Panc1 (cell line): ENCODE measurements at regions not wholly inside any gene's neighbourhood (a gene's known extent, or its start where the extent isn't known, plus 50 kb on each side); places are given as distances from the start of the nearest gene placed in this dataset.

Experiments
- ATAC-seq: fragments of 200-7000 bp; cut with Tn5 transposase; 2 replicates; pipeline ENCODE4 v1.9.1; 2020; ENCODE audit warnings: mild to moderate bottlenecking, moderate library complexity
- BruUV-seq: library from RNA; stranded (reverse); fragments of 400-500 nt; replicated peaks from 2 replicates; lab custom pipeline; 2021; lab: Mats Ljungman, UMichigan
- CTCF ChIA-PET: fragments of 300-600 bp; sonication (Branson Sonifier 250); formaldehyde crosslinking; loops from one replicate; lab custom pipeline; 2022; ENCODE audit warnings: antibody characterized with exemption; lab: Charles Lee
- POLR2A ChIA-PET: fragments of 300-600 bp; sonication (Branson Sonifier 250); formaldehyde crosslinking; loops from one replicate; lab custom pipeline; 2022; ENCODE audit warnings: antibody characterized with exemption; lab: Charles Lee
- DNase-seq: peaks from one replicate; pipeline ENCODE4 v3.0.0-alpha.2; 2010; ENCODE audit warnings: low read depth, low spot score
- H3K27ac ChIP-seq: 2 replicates; pipeline ENCODE4 v1.5.1; 2011; ENCODE audit warnings: mild to moderate bottlenecking, low read length, inconsistent platforms
- H3K27me3 ChIP-seq: fragments of 200-500 bp; sonication (Bioruptor generic); 2 replicates; pipeline ENCODE4 v1.6.0; 2014; ENCODE audit warnings: low read length, inconsistent platforms; ENCODE audit not compliant: control insufficient read depth, insufficient read depth
- H3K36me3 ChIP-seq: fragments of 200-500 bp; sonication (Bioruptor generic); 2 replicates; pipeline ENCODE4 v1.5.1; 2014; ENCODE audit warnings: inconsistent platforms, mild to moderate bottlenecking, low read length, moderate library complexity; ENCODE audit not compliant: control insufficient read depth, insufficient read depth
- H3K4me1 ChIP-seq: 2 replicates; pipeline ENCODE4 v1.5.1; 2011; ENCODE audit warnings: inconsistent platforms, mild to moderate bottlenecking, low read length, moderate library complexity; ENCODE audit not compliant: control insufficient read depth, insufficient read depth
- H3K4me3 ChIP-seq, 2 experiments: 2 replicates each; pipeline ENCODE4 v1.5.1; 2011 to 2012; ENCODE audit warnings: low read depth in 2 of 2, low read length in 2 of 2, mild to moderate bottlenecking in 2 of 2, inconsistent platforms in 1 of 2, moderate library complexity in 1 of 2
- H3K9me3 ChIP-seq: fragments of 200-500 bp; sonication (Bioruptor generic); 2 replicates; pipeline ENCODE4 v1.5.1; 2014; ENCODE audit warnings: low read depth, mild to moderate bottlenecking, inconsistent platforms, low read length, moderate library complexity; ENCODE audit not compliant: control insufficient read depth, insufficient read depth
- POLR2AphosphoS5 ChIP-seq: IDR thresholded peaks from 2 replicates; pipeline ENCODE4 v1.6.1; 2012; ENCODE audit warnings: mild to moderate bottlenecking, low read depth, low read length, moderate library complexity
- SIN3A ChIP-seq: IDR thresholded peaks from 2 replicates; pipeline ENCODE4 v1.6.1; 2012; ENCODE audit warnings: low read depth, mild to moderate bottlenecking, low read length, moderate library complexity, borderline replicate concordance; ENCODE audit not compliant: insufficient read depth
- TCF7L2 ChIP-seq: IDR thresholded peaks from 2 replicates; pipeline ENCODE4 v1.6.1; 2011; ENCODE audit warnings: mild to moderate bottlenecking, low read depth, low read length, inconsistent platforms
- in situ Hi-C: cut with HindIII; loops from 2 replicates; pipeline ENCODE4 v1.10.0; 2016; ENCODE audit warnings: low sequenced_read_pairs, low pct_unique_long_range_greater_than_20kb
- intact Hi-C: fragments of 100-400 bp; cut with micrococcal nuclease; formaldehyde crosslinking; loops from one replicate; pipeline ENCODE4 v1.10.0; 2022; ENCODE audit not compliant: unreplicated experiment
- TF ChIP-seq, protein P1 (sequence below): fragments of 450-650 bp; IDR thresholded peaks from 2 replicates; pipeline ENCODE4 v1.5.1; 2017; ENCODE audit warnings: mild to moderate bottlenecking
- TF ChIP-seq, protein P2 (sequence below), 2 experiments: IDR thresholded peaks; 2 replicates each; pipeline ENCODE4 v1.6.1; 2011 to 2012; ENCODE audit warnings: low read depth in 2 of 2, control low read depth in 1 of 2, low read length in 1 of 2, mild to moderate bottlenecking in 1 of 2, moderate library complexity in 1 of 2; ENCODE audit not compliant: insufficient read depth in 1 of 2

DNA sequence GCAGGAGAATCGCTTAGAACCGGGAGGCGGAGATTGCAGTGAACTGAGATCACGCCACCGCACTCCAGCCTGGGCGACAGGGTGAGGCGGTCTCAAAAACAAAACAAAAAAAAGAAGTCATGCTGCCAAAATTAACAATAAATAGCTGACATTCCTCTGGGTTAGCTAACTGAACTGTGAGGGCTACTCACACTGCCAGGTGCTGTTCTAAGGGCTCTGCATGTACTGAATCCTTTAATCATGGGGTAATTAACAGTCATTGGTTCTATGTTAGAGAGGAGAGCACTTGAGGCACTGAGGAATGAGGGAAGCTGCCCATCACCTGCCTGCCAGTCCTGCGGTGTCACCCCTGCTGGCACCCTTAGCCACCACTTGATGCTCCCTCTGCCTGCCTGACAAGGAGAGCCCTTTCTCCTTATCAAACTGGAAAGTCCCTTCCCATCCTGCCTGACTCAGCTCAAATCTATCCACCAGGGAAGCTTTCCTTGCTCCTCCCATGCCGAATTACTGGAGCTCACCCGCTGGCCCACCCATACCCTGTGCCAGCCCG lies 73.0 kb upstream of the RIOK3 start:
- DNase-seq (no peak), ATAC-seq (peak; percentile 85)
- in situ Hi-C loops (no loop called here), intact Hi-C loops (no loop called here)
- H3K27ac ChIP-seq = peak overlapping the region; percentile 78
- TF ChIP-seq SIN3A = no peak
- no peak for TF ChIP-seq TCF7L2
- TF ChIP-seq, protein P1, sequence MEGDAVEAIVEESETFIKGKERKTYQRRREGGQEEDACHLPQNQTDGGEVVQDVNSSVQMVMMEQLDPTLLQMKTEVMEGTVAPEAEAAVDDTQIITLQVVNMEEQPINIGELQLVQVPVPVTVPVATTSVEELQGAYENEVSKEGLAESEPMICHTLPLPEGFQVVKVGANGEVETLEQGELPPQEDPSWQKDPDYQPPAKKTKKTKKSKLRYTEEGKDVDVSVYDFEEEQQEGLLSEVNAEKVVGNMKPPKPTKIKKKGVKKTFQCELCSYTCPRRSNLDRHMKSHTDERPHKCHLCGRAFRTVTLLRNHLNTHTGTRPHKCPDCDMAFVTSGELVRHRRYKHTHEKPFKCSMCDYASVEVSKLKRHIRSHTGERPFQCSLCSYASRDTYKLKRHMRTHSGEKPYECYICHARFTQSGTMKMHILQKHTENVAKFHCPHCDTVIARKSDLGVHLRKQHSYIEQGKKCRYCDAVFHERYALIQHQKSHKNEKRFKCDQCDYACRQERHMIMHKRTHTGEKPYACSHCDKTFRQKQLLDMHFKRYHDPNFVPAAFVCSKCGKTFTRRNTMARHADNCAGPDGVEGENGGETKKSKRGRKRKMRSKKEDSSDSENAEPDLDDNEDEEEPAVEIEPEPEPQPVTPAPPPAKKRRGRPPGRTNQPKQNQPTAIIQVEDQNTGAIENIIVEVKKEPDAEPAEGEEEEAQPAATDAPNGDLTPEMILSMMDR = no peak
- no peak for TF ChIP-seq POLR2AphosphoS5
- TF ChIP-seq, protein P2, sequence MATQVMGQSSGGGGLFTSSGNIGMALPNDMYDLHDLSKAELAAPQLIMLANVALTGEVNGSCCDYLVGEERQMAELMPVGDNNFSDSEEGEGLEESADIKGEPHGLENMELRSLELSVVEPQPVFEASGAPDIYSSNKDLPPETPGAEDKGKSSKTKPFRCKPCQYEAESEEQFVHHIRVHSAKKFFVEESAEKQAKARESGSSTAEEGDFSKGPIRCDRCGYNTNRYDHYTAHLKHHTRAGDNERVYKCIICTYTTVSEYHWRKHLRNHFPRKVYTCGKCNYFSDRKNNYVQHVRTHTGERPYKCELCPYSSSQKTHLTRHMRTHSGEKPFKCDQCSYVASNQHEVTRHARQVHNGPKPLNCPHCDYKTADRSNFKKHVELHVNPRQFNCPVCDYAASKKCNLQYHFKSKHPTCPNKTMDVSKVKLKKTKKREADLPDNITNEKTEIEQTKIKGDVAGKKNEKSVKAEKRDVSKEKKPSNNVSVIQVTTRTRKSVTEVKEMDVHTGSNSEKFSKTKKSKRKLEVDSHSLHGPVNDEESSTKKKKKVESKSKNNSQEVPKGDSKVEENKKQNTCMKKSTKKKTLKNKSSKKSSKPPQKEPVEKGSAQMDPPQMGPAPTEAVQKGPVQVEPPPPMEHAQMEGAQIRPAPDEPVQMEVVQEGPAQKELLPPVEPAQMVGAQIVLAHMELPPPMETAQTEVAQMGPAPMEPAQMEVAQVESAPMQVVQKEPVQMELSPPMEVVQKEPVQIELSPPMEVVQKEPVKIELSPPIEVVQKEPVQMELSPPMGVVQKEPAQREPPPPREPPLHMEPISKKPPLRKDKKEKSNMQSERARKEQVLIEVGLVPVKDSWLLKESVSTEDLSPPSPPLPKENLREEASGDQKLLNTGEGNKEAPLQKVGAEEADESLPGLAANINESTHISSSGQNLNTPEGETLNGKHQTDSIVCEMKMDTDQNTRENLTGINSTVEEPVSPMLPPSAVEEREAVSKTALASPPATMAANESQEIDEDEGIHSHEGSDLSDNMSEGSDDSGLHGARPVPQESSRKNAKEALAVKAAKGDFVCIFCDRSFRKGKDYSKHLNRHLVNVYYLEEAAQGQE (IDR thresholded peaks at IDR 0.05; ENCODE audit: insufficient read depth in 1 of 2, low read depth in 2 of 2, low read length in 1 of 2) = no peak
- BruUV-seq = no TSS peak
- no peaks in the 10 kb centered on the region for H3K36me3 ChIP-seq
- ChIA-PET CTCF (interaction anchor here (1.2 to 2.2 kb wide), 3 partner anchors 32 to 347 kb away, joined by 3 to 16 read pairs (median 7); no protein-coding TSS in a partner anchor), POLR2A (interaction anchor here (0.7 to 1.0 kb wide), 2 partner anchors 165 to 246 kb away, joined by 3 to 21 read pairs; no protein-coding TSS in a partner anchor)
- no peaks in the 10 kb centered on the region for H3K9me3 ChIP-seq
- no peak overlapping the region for H3K4me3 ChIP-seq
- no peaks in the 10 kb centered on the region for H3K27me3 ChIP-seq
- peaks cover 42% of the 10 kb centered on the region for H3K4me1 ChIP-seq

DNA sequence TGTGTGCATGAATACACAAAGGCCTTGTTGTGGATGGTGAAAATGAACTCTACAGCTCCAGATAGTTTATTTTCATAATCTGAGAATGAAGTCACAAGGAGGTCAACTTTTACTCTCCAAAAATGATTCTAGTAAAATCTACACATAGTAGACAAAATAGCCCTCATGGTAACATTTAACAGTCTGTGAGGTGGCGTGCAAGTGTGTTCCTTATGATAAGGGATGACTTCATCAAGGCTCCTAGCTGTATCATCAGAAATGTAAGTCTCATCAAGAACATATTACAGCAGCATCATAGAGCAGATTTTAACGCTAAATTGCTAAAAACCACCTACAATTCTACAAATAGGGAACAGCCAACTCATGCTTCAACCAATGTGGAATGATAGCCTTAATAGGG lies 72.3 kb upstream of the RIOK3 start:
- H3K27ac ChIP-seq = peak overlapping the region; percentile 78
- H3K27me3 ChIP-seq = no peaks in the 10 kb centered on the region
- DNase-seq (no peak), ATAC-seq (no peak)
- H3K4me3 ChIP-seq = no peak overlapping the region
- no peaks in the 10 kb centered on the region for H3K9me3 ChIP-seq
- ChIA-PET CTCF (interaction anchor here (2.2 kb wide), 1 partner anchor 31 kb away, joined by 7 read pairs; no protein-coding TSS in a partner anchor), POLR2A (no interaction called here)
- no TSS peak for BruUV-seq
- no peaks in the 10 kb centered on the region for H3K36me3 ChIP-seq
- peaks cover 41% of the 10 kb centered on the region for H3K4me1 ChIP-seq
- TF ChIP-seq, protein P2 (IDR thresholded peaks at IDR 0.05; ENCODE audit: insufficient read depth in 1 of 2, low read depth in 2 of 2, low read length in 1 of 2) = no peak
- TF ChIP-seq TCF7L2 (no peak), POLR2AphosphoS5 (no peak), SIN3A (no peak)
- TF ChIP-seq, protein P1 = no peak
- in situ Hi-C loops = no loop called here
- intact Hi-C loops = no loop called here
